ENCODE measurements at regions not wholly inside any gene's neighbourhood (a gene's known extent, or its start where the extent isn't known, plus 50 kb on each side); places are given as distances from the start of the nearest gene placed in this dataset.

DNA sequence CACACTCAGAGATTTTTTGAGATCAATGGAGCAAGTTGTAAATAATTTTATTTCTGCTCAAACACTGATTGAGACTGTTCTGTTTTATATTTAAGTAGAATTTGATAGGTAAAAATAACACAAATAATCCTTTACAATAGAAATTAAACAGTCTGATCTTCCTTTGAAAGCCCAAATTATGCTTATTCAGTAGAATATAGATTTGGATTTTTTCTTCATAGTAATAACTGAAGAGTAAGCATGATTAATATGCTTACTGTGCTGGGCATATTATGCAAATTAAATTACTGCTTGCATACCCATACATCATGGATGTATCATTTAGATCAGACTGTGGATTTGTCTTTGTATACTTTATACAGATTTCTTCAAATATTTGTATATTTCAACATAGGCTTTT, 121.4 kb downstream of the LEPR start:
- TF ChIP-seq CTCF (conservative IDR thresholded peaks at IDR 0.05; ENCODE audit: low read depth, low read length), result no peak
- no peak for TF ChIP-seq POLR2A (IDR thresholded peaks at IDR 0.05; ENCODE audit: low read depth, low read length)
- TF ChIP-seq USF2 (IDR thresholded peaks at IDR 0.05; ENCODE audit: low read depth, low read length), result no peak
- TF ChIP-seq FOS (IDR thresholded peaks at IDR 0.05; ENCODE audit: low read depth, low read length), result no peak
- no peak for TF ChIP-seq MXI1 (IDR thresholded peaks at IDR 0.05; ENCODE audit: borderline replicate concordance, low read depth, low read length)
